22Rv1 (cell line): ENCODE measurements at regions not wholly inside any gene's neighbourhood (a gene's known extent, or its start where the extent isn't known, plus 50 kb on each side); places are given as distances from the start of the nearest gene placed in this dataset.

Source experiments
- ZFX ChIP-seq: fragments of 450-650 bp; IDR thresholded peaks from 2 replicates; pipeline ENCODE4 v1.6.1; 2017; ENCODE audit warnings: antibody characterized with exemption, borderline replicate concordance
- TF ChIP-seq, protein P1 (sequence below): fragments of 450-650 bp; IDR thresholded peaks from 2 replicates; pipeline ENCODE4 v1.5.1; 2017; ENCODE audit warnings: mild to moderate bottlenecking

DNA sequence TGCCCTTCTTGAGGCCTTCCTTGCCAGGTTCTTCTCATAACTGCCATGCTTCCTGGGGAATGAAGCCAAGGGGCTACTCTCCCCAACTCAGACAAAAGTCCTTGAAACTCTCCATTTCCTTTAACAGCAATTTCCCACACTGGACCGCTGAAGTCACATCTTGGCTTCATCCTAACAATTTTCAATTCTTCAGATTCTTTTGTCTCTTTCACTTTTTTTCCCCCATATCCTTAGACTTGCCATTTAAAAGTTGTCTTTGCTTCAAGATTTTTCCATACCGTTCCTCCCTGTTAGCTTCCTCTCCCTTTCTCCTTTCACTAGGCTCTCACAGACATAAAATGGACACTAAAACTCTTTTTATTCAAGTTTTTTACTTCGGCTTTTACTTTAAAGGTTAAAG is 93.1 kb upstream of the ITGA1 start:
- TF ChIP-seq, protein P1, sequence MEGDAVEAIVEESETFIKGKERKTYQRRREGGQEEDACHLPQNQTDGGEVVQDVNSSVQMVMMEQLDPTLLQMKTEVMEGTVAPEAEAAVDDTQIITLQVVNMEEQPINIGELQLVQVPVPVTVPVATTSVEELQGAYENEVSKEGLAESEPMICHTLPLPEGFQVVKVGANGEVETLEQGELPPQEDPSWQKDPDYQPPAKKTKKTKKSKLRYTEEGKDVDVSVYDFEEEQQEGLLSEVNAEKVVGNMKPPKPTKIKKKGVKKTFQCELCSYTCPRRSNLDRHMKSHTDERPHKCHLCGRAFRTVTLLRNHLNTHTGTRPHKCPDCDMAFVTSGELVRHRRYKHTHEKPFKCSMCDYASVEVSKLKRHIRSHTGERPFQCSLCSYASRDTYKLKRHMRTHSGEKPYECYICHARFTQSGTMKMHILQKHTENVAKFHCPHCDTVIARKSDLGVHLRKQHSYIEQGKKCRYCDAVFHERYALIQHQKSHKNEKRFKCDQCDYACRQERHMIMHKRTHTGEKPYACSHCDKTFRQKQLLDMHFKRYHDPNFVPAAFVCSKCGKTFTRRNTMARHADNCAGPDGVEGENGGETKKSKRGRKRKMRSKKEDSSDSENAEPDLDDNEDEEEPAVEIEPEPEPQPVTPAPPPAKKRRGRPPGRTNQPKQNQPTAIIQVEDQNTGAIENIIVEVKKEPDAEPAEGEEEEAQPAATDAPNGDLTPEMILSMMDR: no peak
- TF ChIP-seq ZFX: no peak
